ENCODE measurements at regions not wholly inside any gene's neighbourhood (a gene's known extent, or its start where the extent isn't known, plus 50 kb on each side); places are given as distances from the start of the nearest gene placed in this dataset.

GRCh38 chr9:14466429-14466818, 152.5 kb upstream of the NFIB start:
- no peak for DNase-seq

GRCh38 chr9:14462950-14463349, 149.0 kb upstream of the NFIB start:
- DNase-seq = no peak

DNA sequence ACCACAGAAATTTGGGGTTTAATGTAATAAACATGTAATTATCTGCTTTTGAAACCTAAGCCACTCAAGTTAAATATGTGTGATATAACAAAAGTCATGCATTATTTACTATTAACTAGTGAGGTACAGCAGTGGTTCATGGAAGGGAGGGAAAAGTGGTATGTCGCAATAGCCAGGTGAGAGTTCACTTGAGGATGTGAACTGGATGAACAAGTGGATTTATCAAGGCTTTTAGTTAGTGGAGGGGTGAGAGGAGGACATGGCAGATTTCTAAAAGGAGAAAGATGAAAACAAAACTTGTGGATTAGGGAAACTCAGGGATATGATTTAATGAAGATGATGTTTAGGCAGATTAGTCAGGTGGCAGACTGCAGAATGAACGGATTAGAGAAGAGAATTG, 141.3 kb upstream of the NFIB start:
- DNase-seq = no peak

- no peak for DNase-seq
Measured at GRCh38 chr9:14453286-14453685, 139.3 kb upstream of the NFIB start.

- DNase-seq = no peak
Measured at GRCh38 chr9:14452539-14452938, 138.6 kb upstream of the NFIB start.

- no peak for DNase-seq
Measured at GRCh38 chr9:14451949-14452348, 138.0 kb upstream of the NFIB start.

GRCh38 chr9:14447103-14447502, 133.2 kb upstream of the NFIB start:
- DNase-seq = no peak

GRCh38 chr9:14445946-14446345, 132.0 kb upstream of the NFIB start:
- DNase-seq = no peak

GRCh38 chr9:14442956-14443355, 129.0 kb upstream of the NFIB start:
- no peak for DNase-seq

- no peak for DNase-seq
Measured at GRCh38 chr9:14441976-14442651, 128.2 kb upstream of the NFIB start.

DNA sequence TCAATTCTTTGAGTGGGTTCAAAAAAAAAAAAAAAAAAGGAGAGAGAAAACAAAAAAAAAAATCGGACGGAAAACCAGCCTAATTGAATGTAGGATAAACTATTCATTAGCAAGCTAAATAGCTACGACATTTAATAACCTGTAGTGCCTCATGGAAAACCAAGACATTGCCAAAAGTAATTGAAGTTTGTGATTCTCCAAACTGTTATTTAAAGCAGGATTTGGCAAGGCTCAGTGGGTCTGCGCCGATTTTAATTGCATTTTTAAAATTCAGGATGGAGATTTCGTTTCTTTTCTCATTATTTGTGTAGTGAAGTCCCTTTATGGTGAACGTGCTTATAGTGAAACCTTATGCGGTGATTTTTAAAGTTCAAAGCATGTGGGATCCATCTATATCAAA, 127.2 kb upstream of the NFIB start:
- no peak for DNase-seq

GRCh38 chr9:14440062-14440461, 126.1 kb upstream of the NFIB start:
- DNase-seq = no peak

DNA sequence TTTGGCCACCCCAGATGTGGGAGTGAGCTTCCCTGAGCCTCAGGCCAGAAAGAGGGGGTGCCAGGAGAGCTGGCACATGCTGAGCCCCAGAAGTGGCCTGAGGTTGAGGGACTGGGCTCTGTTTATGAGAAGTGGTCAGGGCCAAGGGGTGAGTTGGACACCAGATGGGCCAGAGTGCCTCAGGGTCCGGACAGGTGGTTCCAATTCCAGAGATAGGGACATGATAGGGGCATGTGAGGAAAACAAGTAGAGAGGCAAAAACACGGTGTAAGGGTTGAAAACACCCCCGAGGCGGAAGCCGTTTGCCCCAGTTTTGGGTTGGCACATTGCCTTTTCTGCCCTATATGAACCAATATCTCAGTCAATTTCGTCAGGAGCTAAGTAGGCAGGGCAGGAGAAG, 125.6 kb upstream of the NFIB start:
- no peak for DNase-seq

DNA sequence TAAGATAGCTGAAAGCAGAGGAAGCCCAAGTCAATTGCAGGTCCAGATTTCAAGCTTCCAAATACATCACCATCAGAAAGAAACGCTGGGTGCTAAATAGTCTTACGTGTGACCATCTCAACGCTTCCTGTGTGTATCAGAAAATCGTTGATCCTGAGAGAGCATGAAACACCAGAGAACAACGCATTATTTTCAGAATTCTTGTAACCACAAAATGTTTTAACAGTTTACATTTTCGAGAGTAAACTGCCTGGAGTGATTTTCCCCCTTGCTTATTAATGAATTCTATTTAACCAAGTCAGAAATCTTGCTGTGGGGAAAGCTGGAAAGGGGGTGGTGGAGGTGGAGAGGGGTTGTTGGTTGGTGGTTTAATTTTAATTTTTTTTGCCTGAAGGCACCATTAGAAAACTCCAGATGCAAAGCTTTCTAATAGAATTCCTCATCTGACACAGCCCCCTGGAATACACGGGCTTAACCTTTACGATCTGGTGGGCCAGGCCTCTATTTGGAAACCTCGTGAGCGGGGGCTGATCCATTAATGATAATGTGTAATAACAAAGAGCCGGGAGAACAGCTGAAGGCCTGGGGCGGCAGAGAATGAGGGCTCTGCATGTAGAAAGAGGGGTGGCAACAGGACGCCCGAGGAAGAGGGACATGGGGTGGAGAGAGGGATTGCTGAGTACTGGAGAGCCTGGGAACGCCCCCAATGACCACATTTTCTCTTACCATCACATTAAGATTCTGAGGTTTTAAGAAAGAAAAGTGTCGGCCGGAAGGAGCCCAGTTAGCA, 124.5 kb upstream of the NFIB start:
- no peak for DNase-seq

DNA sequence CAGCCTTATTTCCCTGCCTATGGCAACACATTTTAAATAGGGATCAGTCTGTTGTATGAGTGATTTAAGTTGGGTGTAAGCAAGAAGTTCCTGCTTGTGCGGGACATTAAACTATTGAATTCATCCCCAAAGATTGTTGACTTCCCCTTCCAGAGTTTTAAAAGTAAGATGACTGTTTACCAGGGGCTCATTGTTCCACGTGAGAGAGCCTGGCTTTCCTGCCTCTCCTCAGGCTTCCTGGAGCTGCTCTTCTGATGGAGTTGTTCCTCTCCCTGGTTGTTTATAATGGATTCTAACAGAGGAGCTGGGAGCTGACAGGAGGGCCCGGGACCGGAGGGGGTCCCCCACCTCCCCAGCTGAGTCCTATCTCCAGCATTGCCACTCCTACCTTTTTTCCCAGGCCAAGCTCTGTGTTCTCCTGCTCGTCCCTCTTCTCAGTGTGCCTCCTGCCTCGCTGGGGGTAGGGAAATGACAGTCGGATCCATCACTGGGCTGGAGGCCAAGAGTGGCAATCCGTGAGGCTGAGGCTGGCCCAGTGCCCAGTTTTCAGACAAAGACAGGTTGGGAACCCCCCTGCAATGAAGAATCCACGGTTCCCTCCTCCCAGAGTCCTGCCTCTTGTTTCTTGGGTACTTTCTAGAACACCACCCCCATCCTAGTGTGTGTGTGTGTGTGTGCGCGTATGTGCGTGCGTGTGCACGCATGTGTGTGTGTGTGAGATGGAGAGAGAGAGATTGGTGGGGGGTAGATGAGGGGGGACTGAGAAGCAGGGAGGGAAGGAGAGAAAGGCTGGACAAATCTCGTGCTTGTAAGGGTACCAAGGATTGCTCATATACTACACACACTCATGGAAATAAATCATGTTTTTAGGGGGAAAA, 123.7 kb upstream of the NFIB start:
- DNase-seq = peak; percentile 68

DNA sequence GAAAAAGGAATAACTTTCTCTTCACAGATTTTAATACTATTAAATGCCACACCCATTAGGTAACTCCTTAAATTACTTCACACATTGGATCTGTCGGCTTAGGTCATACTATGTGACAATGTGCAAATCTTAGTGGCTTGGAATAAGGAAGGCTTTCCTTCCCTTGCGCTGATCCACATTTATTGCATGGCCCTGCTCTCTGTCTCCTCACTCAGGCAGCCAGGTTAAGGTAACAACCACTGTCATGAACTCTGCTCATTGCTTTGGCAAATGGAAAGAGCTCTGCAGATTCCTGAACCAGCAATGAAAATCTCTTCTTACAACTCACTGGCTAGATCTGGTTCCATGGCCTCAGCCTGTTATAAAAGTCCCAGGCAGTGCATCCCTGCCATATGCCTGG, 121.9 kb upstream of the NFIB start:
- DNase-seq = no peak

GRCh38 chr9:14434971-14435718, 121.2 kb upstream of the NFIB start:
- no peak for DNase-seq

GRCh38 chr9:14434158-14434504, 120.2 kb upstream of the NFIB start:
- DNase-seq = no peak

DNA sequence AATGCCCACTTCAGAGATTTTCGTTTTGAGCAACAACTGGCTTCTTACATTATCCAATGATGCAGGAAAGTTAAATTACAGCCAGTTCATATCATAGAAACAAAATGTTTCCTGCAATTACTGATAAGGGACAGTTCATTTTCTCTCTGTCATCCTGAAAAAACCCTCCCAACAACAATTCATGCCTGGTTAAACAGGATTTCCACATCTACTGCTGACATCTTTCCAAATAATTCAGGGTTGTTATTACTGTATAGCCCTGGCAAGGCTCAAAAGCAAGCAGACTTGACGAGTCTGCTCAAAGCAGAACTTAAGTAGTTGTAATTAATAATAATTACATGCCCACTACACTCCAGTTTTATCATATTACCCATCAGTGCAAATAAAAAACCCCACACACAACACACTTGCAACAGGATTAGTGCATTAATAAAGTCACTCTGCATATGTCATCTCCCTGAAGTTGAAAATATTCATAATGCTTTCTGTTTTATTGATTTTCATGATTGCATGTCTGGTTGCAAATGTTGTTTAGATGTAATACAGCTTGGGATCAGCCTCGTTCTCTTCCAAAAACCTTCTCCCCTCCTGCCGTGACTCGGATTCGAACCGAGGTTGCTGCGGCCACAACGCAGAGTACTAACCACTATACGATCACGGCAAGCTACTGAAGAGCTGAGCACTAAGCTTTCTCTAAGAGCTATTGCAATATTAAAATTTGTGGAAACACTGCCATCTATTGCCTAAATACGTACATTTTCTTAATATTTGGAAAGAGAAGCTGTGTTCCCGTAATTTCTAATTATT, 119.6 kb upstream of the NFIB start:
- peak; percentile 36 for DNase-seq

GRCh38 chr9:14432666-14433350, 118.9 kb upstream of the NFIB start:
- DNase-seq = no peak

DNA sequence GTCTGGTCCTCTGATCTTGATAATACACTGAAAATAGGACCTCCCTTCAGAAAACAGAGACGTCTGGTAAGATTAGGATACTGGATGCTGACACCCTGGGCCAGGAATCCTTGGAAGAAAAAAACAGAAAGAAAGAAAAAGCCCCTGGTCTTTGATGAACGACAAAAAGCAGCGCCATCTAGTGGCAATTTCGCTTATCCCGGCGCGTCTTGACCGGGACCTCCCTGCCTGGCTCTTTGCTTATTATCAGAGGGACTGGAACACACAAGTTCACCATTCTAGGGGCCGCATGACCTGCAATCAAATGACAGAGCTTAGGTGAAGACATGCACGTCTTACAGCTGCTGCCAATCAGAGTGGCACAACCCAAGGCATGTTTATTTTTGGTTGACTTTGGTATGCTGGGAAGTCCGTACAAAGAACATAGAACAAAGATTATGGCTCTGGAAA, 114.9 kb upstream of the NFIB start:
- peak; percentile 35 for DNase-seq
